AG09319 (cell line): ENCODE measurements at regions not wholly inside any gene's neighbourhood (a gene's known extent, or its start where the extent isn't known, plus 50 kb on each side); places are given as distances from the start of the nearest gene placed in this dataset.

ENCODE experiments used
- DNase-seq: peaks from one replicate; pipeline ENCODE4 v3.0.0-alpha.2; 2010; ENCODE audit warnings: low read depth; ENCODE audit errors: extremely low read depth
- TF ChIP-seq, protein P1 (sequence below): IDR thresholded peaks from 2 replicates; pipeline ENCODE4 v1.5.1; 2011; ENCODE audit warnings: low read depth, mild to moderate bottlenecking, inconsistent platforms, low read length, moderate library complexity

DNA sequence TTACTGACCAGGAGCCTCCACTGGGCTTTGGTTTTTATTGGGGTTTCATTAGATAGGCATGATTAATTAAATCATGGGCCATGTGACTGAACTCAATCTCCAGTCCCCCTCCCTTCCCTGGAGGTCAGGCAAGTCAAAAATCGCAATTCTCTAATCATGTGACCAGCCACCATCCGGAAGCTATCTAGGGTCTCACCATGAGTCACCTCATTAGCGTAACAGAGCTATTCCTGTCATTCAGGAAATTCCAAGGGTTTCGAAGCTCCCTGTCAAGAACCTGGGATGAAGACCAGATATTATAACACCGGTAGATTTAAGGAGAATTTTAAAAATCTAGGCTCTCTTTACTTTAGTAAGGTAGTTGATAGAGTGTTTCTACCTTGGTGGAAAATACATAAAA lies 180.3 kb upstream of the TCF4 start:
- TF ChIP-seq, protein P1, sequence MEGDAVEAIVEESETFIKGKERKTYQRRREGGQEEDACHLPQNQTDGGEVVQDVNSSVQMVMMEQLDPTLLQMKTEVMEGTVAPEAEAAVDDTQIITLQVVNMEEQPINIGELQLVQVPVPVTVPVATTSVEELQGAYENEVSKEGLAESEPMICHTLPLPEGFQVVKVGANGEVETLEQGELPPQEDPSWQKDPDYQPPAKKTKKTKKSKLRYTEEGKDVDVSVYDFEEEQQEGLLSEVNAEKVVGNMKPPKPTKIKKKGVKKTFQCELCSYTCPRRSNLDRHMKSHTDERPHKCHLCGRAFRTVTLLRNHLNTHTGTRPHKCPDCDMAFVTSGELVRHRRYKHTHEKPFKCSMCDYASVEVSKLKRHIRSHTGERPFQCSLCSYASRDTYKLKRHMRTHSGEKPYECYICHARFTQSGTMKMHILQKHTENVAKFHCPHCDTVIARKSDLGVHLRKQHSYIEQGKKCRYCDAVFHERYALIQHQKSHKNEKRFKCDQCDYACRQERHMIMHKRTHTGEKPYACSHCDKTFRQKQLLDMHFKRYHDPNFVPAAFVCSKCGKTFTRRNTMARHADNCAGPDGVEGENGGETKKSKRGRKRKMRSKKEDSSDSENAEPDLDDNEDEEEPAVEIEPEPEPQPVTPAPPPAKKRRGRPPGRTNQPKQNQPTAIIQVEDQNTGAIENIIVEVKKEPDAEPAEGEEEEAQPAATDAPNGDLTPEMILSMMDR = no peak
- DNase-seq = no peak

- TF ChIP-seq, protein P1 = no peak
- no peak for DNase-seq
These were observed 176.4 kb upstream of the TCF4 start for GRCh38 chr18:55764386-55764785.

DNA sequence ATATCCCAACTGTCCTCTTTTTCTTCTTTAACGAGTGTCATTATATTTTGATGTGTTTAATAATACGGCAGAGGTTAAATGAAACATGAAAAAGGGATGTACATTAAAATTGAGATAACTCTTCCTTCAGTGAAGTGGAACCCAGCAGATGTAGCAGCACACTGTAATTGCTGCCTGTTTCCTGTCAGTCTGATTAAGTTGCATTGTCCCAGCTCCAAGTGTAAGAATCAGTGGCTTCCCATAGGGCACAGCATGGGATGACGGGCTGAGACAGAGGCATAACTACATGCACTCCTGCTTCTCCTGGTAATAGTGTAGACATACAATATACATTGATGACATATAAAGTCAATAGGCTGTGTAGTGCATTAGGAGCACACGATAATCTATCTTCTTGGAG lies 175.8 kb upstream of the TCF4 start:
- TF ChIP-seq, protein P1 = no peak
- no peak for DNase-seq

GRCh38 chr18:55763298-55763697 lies 175.3 kb upstream of the TCF4 start:
- TF ChIP-seq, protein P1 = no peak
- no peak for DNase-seq

DNA sequence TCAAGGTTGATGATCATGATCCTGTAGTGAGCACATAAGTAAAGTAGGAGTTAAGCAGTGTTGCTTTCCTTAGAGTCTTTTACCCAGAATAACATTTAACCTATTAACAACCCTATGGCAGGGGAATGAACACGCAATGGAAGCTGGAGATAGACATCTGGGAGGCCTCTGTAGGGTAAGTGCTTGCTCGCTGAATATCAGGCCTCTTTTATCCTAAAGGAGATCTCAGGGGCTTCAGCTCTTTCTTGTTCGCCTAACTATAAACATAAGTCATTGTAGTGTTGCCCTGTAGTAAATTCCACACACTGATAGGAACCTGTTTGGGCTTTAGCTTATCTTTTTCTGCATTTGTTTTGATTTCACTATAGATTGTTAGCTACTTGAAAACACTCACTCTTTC lies 174.4 kb upstream of the TCF4 start:
- DNase-seq = no peak
- TF ChIP-seq, protein P1 = no peak

DNA sequence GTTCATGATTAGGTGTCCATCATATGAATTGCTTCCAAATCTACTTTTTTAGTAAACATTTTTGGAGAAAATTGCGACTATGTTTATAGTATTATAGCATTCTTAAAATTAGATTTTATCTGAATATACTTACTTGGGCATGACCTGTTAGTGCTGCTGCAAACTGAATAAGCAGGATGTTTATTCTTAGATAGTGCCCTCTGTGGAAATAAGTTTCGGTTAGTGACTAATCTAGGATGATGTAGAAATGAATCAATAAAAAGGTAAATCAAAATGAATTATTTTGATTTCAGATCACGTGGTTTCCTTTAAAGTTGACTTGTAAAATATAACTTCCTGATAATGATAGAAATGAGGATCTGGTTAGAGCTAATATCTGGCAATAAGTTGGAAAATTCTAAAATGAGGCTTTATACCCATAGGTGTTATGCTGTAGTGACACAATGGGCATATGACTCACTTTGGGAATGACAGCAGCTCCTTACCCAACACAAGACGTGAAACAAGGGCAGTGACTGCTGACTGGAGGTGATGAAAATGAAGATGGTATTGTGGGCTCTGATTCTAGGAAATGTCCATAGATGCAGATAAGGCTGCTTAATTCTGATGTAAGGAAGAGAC lies 165.8 kb upstream of the TCF4 start:
- DNase-seq = no peak
- TF ChIP-seq, protein P1 = no peak

DNA sequence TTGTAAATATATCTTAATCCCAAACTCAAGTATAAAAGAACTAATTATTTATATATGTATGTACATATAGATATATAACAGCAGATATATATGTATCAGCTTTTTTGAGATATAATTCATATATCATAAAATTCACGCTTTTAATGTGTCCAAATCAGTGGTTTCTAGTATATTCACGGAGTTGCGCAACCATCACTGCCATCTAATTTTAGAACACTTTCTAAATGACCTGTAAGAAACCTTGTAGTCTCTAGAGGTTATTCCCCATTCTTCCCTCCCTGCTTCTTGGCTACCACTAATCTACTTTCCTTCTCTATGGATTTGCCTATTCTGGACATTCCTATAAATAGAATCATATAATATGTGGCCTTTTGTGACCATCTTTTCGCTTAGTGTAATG lies 163.5 kb upstream of the TCF4 start:
- no peak for DNase-seq
- TF ChIP-seq, protein P1 = no peak
